NCI-H2196 treated with DMSO at 0.1 percent for 48 hours (cell line): ENCODE measurements at regions not wholly inside any gene's neighbourhood (a gene's known extent, or its start where the extent isn't known, plus 50 kb on each side); places are given as distances from the start of the nearest gene placed in this dataset.

Experiments
- DNase-seq: peaks from one replicate; lab custom pipeline; 2025; ENCODE audit not compliant: unreplicated experiment; lab: John Stamatoyannopoulos, UW

GRCh38 chr5:28156981-28157380 is 1118.6 kb upstream of the CDH9 start:
- no peak for DNase-seq

DNA sequence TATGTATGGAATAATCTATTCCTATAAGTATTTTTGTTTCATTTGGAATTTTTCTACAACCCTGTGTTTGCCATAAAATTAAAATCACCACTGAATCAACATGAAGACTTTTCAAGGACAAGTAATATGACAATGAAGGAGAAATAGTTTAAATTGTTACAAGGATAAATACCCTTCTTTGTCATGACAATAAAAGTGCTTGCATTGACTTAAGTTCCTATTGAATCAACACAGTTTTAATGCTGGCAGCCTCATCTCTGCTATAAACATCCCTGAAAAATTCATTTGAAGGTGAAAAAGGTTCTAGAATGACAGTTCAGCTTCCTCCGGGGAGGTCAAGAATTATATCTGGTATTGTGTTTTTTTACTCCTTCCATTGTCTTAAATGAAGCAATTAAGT is 1105.1 kb upstream of the CDH9 start:
- no peak for DNase-seq

DNA sequence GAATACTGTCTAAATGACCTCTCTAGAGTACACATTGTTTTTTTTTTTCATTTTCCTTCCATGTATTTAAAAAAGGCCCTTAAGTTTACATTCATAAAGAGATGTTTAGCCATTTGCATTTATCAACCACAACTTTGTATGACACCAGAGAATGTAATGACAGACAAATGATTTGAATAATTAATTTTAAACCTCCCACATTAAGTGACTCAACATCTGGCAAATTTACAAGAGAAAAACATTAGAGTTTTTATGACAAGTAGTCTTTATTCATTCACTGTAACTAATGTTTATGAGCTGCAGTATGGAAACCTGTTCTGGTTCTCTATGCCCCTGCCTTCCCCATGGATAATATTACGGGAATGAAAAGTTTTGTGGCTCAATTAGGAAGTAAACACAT is 1093.8 kb upstream of the CDH9 start:
- DNase-seq, result no peak

DNA sequence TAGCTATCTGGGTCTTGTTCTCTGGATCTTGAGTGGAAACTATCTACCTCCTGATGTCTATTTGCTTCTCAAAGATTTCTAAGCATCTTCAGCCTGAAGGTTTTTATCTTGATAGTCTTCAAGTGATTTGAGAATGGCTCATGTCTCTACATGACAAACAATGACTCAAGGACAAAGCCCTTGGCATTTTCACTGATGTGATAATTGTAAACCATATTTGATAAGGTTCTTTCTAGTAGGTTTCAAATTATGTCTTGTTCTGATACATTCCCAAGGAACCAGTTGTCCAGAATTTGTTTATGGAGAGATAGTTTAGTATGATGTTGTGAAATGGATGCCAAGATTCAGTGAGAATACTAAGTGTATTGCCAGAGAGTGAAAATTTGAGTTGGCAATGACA is 1079.3 kb upstream of the CDH9 start:
- no peak for DNase-seq

DNA sequence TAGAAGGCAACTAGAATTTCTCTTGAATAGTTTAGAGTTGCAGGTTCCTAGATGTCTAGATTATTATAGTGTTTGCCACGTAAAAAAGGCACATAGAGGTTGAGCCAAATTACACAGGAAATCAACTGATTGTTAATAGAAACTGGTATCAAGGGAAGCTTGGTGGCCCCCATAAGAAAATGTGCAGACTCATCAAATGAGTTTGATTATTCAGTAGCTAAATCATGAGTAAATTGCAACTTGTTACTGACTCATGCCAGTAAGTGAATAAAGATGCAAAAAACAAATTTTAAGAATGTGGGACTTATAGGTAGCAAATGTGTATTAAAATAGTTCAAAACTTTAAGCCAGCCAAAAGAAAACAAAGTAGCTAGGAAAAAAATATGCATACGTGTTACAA is 1078.9 kb upstream of the CDH9 start:
- DNase-seq, result no peak

DNA sequence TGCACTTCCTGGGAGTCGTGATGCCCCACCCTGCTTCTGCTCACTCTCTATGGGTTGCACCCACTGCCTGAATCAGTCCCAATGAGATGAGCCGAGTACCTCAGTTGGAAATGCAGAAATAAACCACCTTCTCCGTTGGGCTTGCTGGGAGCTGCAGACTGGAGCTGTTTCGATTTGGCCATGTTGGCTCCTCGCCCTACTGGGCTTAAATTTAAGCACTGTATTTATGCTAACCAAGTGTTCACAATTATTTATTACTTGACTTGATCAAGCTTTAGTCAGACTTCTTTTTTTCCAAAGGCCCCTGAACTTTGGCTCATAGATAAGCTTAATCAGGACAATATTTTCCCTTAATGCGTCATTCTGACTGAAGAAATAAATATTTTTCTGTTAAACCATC is 1072.4 kb upstream of the CDH9 start:
- DNase-seq, result no peak

- DNase-seq, result no peak
These were observed 1065.7 kb upstream of the CDH9 start for GRCh38 chr5:28104080-28104479.

DNA sequence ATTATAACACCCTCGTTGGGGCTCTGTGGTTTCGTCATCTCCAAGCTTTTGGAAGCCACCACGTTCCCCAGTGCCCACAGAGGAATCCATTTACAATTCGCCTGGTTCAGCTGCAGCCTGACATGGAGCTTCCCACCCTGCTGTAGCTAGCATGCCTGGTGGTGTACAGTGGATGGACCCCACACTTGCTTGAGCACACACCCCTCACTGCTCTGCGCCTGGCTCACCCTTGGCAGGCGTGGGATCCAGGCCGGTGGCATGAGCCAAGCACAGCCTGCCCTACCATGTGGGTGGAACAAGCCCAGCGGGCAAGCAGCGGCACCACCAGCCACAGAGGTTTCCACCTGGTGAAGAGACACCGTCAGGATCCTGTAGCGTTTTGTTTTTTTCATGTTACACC is 1045.7 kb upstream of the CDH9 start:
- DNase-seq, result no peak

DNA sequence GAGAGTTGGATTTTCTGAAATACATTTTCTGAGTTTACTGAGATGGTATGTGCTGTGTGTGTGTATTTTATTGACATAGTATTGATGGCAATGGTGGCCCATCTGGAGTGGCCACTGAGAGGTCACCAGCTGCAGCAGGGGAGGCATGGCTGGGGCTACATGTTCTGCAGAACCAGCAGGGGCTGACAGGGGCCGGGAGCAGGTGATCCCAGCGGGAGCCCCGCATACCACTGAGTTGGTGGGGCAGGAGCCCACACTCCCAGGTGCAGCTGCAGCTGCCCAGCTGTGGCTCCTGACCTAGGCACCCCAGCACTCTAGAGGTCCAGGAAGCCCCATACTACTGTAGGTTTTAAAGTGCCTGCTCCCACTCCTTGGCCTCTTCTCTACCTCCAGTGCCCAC is 1044.2 kb upstream of the CDH9 start:
- DNase-seq, result no peak

DNA sequence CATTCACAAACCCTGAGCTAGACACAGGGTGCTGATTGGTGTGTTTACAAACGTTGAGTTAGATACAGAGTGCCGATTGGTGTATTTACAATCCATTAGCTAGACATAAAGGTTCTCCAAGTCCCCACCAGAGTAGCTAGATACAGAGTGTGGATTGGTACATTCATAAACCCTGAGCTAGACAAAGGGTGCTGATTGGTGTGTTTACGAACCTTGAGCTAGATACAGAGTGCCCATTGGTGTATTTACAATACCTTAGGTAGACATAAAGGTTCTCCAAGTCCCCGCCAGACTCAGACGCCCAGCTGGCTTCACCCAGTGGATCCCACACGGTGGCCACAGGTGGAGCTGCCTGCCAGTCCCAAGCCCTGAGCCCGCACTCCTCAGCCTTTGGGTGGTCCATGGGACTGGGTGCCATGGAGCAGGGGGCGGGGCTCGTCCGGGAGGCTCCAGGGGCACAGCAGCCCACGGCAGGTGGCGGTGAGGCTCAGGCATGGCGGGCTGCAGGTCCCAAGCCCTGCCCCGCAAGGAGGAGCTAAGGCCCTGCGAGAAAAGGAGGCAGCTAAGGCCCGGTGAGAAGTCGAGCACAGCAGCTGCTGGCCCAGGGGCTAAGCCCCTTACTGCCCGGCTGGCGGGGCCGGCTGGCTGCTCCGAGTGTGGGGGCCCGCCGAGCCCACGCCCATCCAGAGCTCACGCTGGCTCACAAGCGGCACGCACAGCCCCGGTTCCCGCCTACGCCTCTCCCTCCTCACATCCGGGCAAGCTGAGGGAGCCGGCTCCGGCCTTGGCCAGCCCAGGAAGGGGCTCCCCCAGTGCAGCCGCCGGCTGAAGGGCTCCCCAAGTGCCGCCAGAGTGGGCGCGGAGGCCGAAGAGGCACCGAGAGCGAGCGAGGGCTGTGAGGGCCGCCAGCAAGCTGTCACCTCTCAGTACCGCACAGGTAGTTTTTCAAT is 1039.2 kb upstream of the CDH9 start:
- no peak for DNase-seq

DNA sequence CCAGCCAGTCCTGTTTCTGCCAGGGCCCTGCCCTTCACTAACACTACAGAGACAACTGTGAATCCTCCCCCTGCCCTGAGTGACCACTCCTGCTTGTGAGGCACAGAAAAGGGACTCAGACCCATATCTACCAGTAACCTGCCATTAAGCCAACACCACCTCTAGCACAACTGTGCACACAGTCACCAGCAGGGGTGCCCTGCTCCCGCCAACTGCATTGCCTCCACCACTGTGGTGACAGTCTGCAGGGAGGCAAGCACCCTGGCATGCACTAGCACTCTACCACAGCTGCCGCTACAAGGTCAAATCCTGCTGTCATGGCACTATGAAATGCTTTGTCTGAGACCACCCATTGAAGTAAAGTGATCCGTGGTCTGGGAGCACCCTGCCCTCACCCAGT is 1028.5 kb upstream of the CDH9 start:
- DNase-seq, result no peak

DNA sequence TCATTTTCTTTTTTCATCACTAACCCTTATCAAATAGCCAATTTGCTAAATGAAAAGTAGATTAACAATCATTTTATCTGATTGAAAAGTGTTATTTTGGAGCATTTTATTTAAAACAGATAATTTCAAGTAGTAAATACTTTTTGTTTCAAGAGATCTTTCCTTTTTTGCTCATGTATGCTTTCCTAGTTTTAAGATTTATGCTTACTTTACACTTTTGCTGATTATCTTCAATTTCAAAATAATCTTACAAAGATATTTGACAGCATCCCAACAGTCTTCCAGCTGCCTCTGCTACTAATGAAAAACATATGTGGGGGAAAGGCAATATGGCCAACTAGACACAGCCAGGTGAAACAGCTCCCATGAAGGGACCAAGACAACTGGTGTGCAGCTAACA is 1027.3 kb upstream of the CDH9 start:
- DNase-seq, result no peak

DNA sequence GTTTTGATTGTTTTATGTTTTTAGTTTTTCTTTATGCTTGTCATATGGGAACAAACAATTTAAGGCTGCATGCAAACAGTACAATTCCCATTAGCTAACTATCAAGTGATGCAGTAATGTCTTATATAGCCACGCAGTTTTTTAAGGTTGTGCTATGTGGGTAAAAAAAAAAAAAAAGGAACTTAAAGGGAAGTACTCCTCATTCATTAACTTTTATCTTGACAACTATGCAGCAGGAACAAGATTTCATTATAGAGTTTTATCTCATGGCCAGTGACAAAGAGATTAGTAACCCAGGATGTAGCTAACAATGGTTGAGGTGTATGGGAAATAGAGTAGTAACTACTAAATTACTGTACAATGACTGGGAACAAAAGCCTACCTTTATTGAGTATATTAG is 1008.2 kb upstream of the CDH9 start:
- no peak for DNase-seq

DNA sequence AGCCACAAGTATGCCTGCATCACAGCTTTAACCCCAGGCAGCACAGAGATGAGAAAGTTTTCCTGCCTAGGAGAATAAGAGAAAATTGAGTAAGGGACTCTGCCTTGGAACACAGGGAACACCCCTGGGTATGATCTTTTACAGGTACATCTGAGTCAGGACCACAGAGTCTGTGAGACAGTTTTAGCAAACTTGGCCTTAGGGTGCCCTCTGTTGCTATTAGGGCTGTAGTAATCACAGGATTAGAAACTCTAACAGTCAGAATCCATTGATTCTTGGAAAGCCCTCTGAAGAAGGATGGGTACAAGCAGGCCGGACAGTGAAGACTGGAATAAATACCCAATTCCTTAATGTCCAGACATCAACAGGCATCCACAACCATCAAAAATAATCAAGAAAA is 989.5 kb upstream of the CDH9 start:
- no peak for DNase-seq

DNA sequence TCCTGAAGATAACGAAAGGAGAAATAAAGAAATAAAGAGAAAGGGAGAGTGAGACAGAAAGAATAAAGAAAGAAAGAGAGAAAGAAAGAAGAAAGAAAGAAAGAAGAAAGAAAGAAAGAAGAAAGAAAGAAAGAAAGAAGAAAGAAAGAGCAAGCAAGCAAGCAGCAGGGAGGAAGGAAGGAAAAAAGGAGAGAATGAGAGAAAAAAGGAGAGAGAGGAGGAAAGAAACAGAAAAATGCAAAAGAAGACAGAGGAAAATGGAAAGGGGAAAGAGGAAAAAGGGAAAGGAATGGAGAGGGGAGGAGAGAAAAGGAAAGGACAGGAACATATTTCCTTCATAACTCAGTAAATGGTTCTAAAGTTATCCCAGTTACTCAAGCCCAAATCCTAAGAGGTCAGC is 978.8 kb upstream of the CDH9 start:
- DNase-seq, result no peak

DNA sequence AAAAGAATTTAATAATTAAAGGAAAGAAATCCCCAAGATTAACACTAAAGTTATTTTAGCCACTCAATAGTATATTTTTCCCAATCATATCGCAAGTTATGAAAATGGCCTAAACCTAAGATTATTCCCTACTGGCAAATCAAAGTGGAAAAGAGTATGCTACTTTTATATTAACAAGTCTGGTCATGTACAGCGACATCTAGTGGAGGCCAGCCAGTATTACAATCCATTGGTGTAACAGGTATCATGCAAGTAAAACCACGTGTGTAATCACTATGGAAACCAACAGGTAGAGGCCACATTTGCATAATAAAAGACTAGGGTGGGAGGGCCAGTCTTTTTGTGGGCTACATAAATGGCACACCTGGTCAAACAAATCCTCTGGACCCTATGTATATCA is 976.4 kb upstream of the CDH9 start:
- no peak for DNase-seq

- DNase-seq, result no peak
These were observed 974.2 kb upstream of the CDH9 start for GRCh38 chr5:28012538-28012937.

- no peak for DNase-seq
These were observed 971.2 kb upstream of the CDH9 start for GRCh38 chr5:28009576-28009975.

DNA sequence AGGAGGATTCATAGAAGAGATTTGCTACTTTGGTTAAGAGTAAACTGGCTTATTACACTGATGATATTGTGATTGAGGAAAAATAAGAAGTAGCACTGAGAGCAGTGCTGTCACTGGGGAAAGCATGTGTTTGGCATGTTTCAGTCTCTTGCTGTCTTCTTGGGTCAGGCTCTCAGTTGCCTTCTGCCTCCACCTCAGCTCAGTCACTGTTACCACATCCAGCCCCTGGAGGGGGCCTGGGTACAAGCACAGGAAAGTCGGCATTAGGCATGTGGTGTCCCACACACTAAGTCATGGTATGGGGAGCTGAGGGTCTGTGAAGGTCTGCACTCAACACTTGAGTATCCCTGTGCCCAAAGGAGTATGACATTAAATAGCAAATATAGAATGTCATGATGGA is 958.3 kb upstream of the CDH9 start:
- no peak for DNase-seq

DNA sequence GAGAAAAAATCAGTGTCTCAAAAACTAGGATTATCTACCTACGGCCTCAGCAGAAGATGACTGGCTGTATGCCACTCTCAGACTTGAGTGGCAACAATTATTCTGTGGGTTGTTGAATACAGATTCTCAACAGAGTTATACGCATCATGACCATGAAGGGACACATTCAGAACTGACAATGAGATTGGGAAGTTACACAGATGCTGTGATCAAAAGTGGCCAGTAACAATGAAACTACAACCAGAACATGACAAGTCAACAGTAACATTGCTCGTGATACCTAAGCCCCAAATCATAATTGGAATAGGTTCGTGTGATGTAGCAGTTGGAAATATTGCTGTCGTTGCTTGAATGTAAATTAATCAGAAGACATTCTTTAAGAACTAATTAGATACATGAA is 957.5 kb upstream of the CDH9 start:
- DNase-seq, result no peak

- DNase-seq, result no peak
These were observed 939.9 kb upstream of the CDH9 start for GRCh38 chr5:27978322-27978721.

DNA sequence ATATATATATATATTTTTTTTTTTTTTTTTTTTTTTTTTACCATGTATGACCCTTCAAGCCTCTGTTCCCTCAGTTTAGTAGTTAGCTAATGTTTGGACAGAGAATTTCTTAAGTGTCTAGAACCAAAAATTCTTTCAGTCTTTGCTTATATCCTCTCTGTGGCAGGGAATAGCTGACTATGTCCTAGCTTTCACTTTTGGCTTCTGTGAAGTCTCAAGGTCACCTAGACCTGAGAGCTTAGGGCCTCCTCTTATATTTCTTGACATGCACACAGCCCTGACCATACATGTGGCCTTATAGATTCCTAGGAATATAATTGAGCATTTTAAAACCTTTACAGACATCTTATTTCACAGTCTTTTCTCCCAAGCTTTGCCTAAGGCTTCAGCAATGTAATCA is 930.8 kb upstream of the CDH9 start:
- no peak for DNase-seq
